Fibroblast of skin of left quadriceps (primary cell): ENCODE measurements at regions not wholly inside any gene's neighbourhood (a gene's known extent, or its start where the extent isn't known, plus 50 kb on each side); places are given as distances from the start of the nearest gene placed in this dataset.
A peak's percentile ranks its signal among the peaks of the same experiment; 100 is the strongest.

Experiments used
- DNase-seq, 2 experiments: peaks; one replicate each; pipeline ENCODE4 v3.0.0-alpha.2; 2013; ENCODE audit warnings: low read depth in 2 of 2

DNA sequence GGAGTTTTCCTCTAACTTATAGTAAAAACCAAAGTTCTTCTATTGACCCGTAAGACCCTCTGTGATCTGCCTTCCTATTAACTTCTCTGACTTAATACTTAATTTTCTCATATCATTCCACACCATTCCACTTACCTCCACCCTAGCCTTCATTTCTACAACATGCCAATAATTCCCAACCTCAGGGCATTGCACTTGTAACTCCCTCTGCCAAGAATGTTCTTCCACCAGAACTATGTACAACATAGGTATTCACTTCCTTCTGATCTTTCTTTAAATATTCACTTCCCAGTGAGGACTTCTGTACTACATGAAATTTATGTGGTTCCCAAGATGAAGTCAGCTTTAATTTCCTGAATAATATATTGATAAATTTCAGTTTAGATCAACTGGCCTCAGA is 531.7 kb downstream of the LRFN5 start:
- no peak for DNase-seq

- DNase-seq, result no peak
These were observed 524.1 kb downstream of the LRFN5 start for GRCh38 chr14:42130815-42131214.

DNA sequence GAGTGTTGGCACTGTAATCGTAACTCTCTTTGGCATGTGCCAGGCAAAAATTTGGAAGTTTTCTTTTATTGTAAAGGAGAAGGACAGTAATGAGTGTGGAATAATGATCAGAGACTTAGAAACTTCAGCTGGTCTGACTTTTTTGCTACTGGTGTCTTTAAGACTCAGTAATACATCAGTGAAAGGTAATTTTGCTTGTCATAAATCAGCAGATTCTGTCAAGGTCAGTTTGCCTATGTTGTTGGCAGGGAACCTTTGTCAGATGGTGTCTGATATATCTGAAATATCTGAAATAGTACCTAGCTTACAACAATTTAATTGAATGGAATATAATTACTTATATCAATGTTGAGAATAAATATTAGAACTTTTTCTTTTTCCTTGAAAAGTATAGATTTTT is 516.9 kb downstream of the LRFN5 start:
- no peak for DNase-seq

DNA sequence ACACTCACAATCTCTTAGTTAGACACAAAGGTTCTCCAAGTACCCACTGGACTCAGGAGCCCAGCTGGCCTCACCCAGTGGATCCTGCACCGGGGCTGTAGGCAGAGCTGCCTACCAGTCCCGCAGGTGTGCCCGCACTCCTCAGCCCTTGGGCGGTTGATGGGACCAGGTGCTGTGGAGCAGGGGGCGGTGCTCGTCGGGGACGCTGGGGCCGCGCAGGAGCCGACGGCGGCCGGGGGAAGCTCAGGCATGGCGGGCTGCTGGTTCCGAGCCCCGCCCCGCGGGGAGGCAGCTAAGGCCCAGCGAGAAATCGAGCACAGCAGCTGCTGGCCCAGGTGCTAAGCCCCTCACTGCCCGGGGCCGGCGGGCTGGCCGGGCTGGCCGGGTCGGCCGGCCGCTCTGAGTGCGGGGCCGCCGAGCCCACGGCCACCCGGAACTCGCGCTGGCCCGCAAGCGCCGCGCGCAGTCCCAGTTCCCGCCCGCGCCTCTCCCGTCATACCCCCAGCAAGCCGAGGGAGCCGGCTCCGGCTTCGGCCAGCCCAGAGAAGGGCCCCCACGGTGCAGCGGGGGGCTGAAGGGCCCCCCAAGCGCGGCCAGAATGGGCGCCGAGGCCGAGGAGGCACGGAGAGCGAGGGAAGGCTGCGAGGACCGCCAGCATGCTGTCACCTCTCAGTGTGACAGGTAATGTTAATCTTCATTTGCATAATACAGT is 506.8 kb downstream of the LRFN5 start:
- DNase-seq, result no peak

DNA sequence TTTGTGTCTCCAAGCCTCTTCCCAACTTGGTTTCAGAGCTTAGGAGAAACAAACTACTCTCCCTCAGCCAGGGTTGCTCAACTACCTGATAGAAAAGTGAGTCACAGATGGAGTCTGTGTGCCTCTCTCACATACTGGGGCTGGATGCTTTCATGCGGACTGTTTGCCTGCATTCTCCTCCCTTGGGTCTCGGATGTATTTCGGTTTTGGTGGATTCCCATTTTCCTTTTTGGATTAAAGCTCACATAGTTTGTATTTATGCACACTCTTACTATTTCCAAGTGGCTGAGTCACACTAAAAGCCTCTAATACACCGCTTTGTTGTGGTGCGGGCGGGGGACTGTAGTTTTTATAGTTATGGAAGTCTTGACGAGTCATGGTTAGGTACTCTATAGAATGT is 505.4 kb downstream of the LRFN5 start:
- DNase-seq, result peak; percentile 20 to 25

DNA sequence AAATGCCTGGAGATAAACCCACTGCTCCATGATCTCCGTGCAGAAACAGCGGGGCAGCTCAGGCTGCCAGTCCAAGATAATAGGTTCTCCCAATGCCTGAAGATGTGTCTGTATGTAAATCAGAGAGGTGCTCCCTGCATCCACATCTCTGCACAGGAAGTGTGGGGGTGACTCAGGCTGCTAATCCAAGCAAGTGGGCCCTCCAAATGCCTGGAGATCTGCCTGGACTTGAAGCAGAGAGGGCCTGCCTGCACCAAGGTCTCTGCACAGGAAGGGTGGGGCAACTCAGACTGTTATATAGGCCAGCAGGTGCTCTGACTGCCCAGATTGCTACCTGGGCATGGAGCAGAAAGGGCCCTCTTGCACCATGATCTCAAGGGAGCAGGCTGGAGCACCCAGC is 504.7 kb downstream of the LRFN5 start:
- DNase-seq, result no peak

DNA sequence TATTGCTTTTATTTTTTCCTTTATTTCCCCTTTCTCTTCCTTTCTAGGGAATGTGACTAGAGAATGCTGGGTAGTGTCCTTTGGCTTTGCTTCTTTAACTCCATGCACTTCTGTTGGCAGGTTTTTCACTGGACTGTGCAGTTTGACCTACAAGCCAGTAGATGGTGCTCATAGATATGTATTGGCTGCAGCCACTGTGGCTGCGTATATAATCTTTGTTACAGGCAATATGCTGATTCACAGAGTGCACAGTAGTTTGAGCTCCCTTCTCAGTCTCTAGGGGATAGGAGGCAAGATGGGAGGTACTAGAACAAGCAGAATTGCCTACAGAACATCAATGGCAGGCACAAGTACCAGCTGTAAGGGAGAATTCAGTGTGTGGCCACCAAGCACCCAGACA is 503.5 kb downstream of the LRFN5 start:
- peak; percentile 26 to 27 for DNase-seq

DNA sequence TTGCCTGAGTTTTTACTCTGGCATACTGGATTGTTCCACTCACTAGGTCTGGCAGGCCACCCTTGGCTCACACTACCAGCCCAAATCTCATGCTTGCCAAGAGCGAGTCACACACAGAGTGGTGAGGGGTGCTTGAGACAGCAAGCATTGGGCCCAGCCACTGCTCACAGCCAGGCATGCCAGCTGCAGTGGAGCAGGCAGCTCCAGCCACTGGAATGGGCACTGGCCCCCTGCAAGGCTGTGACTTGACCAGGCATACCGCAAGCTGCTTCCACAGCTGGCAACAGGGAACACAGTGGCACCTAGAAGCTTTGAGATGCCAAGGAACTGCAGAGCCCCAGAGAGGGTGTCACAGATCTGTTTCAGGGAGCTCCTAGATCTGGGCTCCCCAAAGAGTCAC is 488.5 kb downstream of the LRFN5 start:
- no peak for DNase-seq

- no peak for DNase-seq
These were observed 483.4 kb downstream of the LRFN5 start for GRCh38 chr14:42090122-42090521.

- DNase-seq, result no peak
These were observed 473.2 kb downstream of the LRFN5 start for GRCh38 chr14:42079911-42080310.

- no peak for DNase-seq
These were observed 471.7 kb downstream of the LRFN5 start for GRCh38 chr14:42078345-42078744.

DNA sequence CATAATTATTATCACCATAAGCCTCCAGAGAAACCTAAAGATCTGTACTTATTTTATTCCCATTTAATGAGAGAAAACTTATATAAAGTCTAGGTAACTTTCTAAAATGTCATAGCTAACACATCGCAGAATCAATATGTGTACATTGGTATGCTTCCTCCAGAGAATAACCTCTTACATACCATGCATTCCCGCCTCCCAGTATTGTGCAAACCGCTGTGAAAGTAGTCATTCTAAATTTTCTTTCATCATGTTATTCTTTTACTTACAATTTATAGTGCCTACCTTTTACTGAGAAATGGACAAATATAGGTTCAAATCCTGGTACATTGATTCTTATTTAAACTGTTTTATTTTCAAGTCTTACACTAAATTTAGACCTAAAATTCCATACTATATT is 463.4 kb downstream of the LRFN5 start:
- DNase-seq, result peak in 1 of 2 experiments; percentile 23

- DNase-seq, result peak in 1 of 2 experiments; percentile 11
These were observed 450.4 kb downstream of the LRFN5 start for GRCh38 chr14:42057111-42057510.

- no peak for DNase-seq
These were observed 440.9 kb downstream of the LRFN5 start for GRCh38 chr14:42047421-42048055.

- DNase-seq, result peak; percentile 27 to 32
These were observed 438.7 kb downstream of the LRFN5 start for GRCh38 chr14:42045383-42045782.

- DNase-seq, result no peak
These were observed 421.9 kb downstream of the LRFN5 start for GRCh38 chr14:42028607-42029006.

- no peak for DNase-seq
These were observed 420.6 kb downstream of the LRFN5 start for GRCh38 chr14:42027271-42027670.

- no peak for DNase-seq
These were observed 416.8 kb downstream of the LRFN5 start for GRCh38 chr14:42023452-42023851.

DNA sequence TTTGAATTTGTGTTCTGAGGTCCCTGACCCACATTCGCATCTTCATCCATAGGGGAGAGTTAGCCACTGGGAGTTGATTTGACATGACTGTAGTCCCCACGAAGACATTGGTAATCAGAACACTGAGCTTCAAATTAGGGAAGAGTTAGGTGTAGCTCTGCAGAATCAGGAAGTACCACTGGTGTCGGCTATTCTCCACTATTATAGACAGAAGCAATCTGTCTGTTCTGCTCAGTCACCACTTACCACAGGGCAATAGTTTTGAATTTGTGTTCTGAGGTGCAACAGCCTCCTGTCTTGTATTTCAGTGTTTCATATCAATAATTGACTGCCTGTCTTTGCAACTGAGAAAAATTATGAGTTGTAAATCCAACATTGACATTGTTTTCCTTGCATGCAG is 407.6 kb downstream of the LRFN5 start:
- DNase-seq, result no peak

GRCh38 chr14:42013559-42013958 is 406.9 kb downstream of the LRFN5 start:
- no peak for DNase-seq

DNA sequence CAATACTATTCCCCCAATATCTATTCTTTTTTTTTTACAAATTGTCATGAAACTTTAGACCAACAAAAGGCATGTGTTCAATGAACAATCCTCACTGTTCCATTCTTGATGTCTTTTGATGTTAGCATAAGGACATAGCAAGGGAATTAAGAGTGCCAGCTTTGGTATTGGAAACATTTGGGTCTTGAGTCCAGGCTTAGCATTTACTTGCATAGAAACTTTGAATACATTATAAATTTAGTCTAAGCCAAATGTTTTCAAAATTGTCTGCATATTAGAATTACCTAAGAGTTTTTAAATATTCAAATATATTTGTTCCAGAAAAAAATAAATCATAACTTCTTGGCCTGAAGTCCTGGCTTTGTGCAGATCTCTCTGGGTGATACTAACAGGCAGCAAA is 406.5 kb downstream of the LRFN5 start:
- no peak for DNase-seq

DNA sequence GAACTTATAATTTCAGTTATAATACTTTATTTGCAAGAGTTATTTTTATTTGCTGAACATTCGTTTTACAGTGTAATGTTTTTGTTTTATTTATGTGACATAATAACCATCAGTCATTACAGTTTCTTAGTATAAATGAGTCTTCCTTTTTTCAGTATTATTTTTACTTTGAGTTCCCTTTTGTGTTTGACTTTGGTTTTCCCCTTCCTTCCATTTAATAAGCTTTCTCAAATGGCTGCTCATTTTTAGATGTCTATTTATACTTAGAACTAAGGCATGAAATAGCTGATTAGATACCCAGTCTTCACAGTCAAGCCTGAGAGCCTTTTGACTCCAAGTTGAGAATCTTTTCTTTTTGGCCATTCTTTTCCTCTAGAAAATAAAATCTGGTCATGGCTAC is 404.5 kb downstream of the LRFN5 start:
- DNase-seq, result no peak

DNA sequence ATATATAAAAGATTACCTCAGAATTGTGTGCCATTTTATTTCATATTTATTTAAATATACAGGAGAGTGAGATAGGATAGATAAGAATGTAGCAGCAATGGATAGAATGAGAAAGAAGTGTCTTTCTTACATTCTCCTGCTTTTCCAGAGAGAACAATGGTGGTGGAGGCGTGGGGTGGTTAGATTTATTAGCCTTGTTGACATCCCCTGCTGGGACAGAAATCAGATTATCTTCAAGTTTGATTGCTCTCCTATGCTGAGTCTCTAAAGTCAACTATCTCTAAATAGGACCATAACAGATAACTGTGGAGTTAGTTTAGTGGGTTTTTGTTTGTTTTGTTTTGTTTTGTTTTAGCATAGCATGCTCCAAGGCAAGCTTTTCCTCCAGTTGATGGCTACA is 397.6 kb downstream of the LRFN5 start:
- DNase-seq, result no peak

DNA sequence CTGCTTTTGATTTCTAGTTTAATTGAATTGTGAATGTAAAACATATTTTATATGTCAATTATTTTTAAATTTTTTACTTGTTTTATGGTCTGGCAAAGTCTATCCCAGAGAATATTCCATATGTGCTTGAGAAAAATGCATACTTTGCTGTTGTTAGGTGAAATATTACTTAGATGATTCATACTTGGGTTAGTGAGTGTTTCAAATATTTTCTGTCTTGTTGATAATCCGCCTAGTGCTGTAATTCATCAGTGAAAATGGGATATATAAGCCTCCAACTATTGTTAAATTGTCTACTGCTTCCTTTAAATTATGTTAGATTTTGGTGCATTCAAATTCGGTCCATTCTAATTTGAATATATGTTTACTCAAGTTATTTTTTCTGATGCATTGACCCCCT is 395.5 kb downstream of the LRFN5 start:
- DNase-seq, result peak; percentile 67 to 68
